Gastrocnemius medialis (tissue), 4 donors: ENCODE measurements at regions not wholly inside any gene's neighbourhood (a gene's known extent, or its start where the extent isn't known, plus 50 kb on each side); places are given as distances from the start of the nearest gene placed in this dataset.

ENCODE experiments used
- ATAC-seq, 2 donors: fragments of 150-250 bp; one replicate each; pipeline ENCODE4 v1.9.1; 2016
- DNase-seq, 2 donors: peaks; one replicate each; pipeline ENCODE4 v3.0.0-alpha.2; 2019
- H3K27ac ChIP-seq, 4 donors: fragments of 200-600 bp; sonication (generic); 1 replicate in 1 of 4; 2 replicates in 3 of 4; pipeline ENCODE4 v1.5.1; 2016 to 2018; ENCODE audit warnings: mild to moderate bottlenecking in 2 of 4, moderate library complexity in 1 of 4
- H3K27me3 ChIP-seq, 3 donors: fragments of 200-600 bp; sonication (generic) in 2 of 3; 1 replicate in 1 of 3; 2 replicates in 2 of 3; pipeline versions ENCODE4 v1.5.1 to v1.6.0; 2016 to 2019; ENCODE audit warnings: mild to moderate bottlenecking in 1 of 3, moderate library complexity in 1 of 3
- H3K36me3 ChIP-seq, 2 donors: fragments of 200-600 bp; sonication (generic) in 1 of 2; one replicate each; pipeline ENCODE4 v1.5.1; 2017 to 2018
- H3K4me1 ChIP-seq, 2 donors: fragments of 200-600 bp; sonication (generic) in 1 of 2; one replicate each; pipeline ENCODE4 v1.5.1; 2016 to 2017; ENCODE audit warnings: mild to moderate bottlenecking in 2 of 2
- H3K4me3 ChIP-seq, 4 donors: fragments of 200-600 bp; sonication (generic) in 3 of 4; 1 replicate in 1 of 4; 2 replicates in 3 of 4; pipeline ENCODE4 v1.5.1; 2016 to 2019; ENCODE audit warnings: mild to moderate bottlenecking in 2 of 4
- H3K9me3 ChIP-seq, 3 donors: fragments of 200-600 bp; sonication (generic) in 2 of 3; 1 replicate in 1 of 3; 2 replicates in 2 of 3; pipeline ENCODE4 v1.5.1; 2016 to 2019
- POLR2A ChIP-seq, 2 donors: fragments of 450-650 bp; IDR thresholded peaks; one replicate each; pipeline ENCODE4 v1.6.1; 2017; ENCODE audit warnings: antibody characterized with exemption in 2 of 2, mild to moderate bottlenecking in 2 of 2, moderate library complexity in 2 of 2
- in situ Hi-C, 4 donors: fragments of 200-750 bp; cut with MboI; loops; one replicate each; pipeline versions ENCODE4 v1.15.0 to v1.8.0; 2017; ENCODE audit warnings: low sequenced_read_pairs in 4 of 4
- intact Hi-C: fragments of 100-400 bp; cut with DNase I; formaldehyde crosslinking; loops from one replicate; pipeline ENCODE4 v1.15.1; 2023; ENCODE audit warnings: low total_unique reads
- TF ChIP-seq, protein P1 (sequence below), 5 experiments: fragments of 450-650 bp in 3 of 5; fragments of 200-600 bp in 2 of 5; sonication (generic) in 2 of 5; IDR thresholded peaks in 4 of 5; conservative IDR thresholded peaks in 1 of 5; 1 replicate in 4 of 5; 2 replicates in 1 of 5; pipeline ENCODE4 v1.5.1; 2016 to 2019; ENCODE audit warnings: antibody characterized with exemption in 5 of 5, mild to moderate bottlenecking in 3 of 5, moderate library complexity in 3 of 5

DNA sequence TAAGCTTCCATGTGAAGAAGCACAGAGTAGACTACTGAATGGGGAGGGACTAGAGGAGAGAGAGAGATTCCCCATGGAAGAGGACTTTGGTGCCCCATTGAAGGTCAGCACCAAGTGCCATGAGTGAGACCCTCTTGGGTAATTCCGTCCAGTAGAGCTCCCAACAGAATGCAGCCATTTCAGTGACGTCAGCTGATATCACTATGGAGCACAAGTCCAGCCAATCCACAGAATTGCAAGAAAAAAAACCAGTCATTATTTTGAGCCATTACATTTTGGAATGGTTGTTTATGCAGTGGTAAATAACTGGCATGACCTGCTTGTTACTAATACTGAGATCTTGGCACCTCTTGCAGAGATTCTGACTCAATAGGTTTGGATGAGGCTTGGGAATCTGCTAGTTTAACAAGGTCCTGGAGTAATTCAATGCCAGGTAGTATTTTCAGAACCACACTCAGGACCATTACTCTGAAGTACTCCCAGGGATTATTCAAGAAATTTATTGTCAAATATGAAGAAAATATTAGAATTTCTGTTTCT lies 52.6 kb upstream of the SP8 start:
- H3K27ac ChIP-seq = no peak overlapping the region
- no peak overlapping the region for H3K4me3 ChIP-seq
- in situ Hi-C loops = no loop called here
- TF ChIP-seq POLR2A (IDR thresholded peaks at IDR 0.05) = no peak
- TF ChIP-seq, protein P1, sequence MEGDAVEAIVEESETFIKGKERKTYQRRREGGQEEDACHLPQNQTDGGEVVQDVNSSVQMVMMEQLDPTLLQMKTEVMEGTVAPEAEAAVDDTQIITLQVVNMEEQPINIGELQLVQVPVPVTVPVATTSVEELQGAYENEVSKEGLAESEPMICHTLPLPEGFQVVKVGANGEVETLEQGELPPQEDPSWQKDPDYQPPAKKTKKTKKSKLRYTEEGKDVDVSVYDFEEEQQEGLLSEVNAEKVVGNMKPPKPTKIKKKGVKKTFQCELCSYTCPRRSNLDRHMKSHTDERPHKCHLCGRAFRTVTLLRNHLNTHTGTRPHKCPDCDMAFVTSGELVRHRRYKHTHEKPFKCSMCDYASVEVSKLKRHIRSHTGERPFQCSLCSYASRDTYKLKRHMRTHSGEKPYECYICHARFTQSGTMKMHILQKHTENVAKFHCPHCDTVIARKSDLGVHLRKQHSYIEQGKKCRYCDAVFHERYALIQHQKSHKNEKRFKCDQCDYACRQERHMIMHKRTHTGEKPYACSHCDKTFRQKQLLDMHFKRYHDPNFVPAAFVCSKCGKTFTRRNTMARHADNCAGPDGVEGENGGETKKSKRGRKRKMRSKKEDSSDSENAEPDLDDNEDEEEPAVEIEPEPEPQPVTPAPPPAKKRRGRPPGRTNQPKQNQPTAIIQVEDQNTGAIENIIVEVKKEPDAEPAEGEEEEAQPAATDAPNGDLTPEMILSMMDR (IDR thresholded peaks at IDR 0.05 in 4 of 5, conservative IDR thresholded peaks at IDR 0.05 in 1 of 5) = no peak
- DNase-seq (no peak), ATAC-seq (no peak)
- intact Hi-C loops = no loop called here
- H3K9me3 ChIP-seq = no peaks in the 10 kb centered on the region
- H3K4me1 ChIP-seq = no peaks in the 10 kb centered on the region
- no peaks in the 10 kb centered on the region for H3K36me3 ChIP-seq
- no peaks in the 10 kb centered on the region for H3K27me3 ChIP-seq

DNA sequence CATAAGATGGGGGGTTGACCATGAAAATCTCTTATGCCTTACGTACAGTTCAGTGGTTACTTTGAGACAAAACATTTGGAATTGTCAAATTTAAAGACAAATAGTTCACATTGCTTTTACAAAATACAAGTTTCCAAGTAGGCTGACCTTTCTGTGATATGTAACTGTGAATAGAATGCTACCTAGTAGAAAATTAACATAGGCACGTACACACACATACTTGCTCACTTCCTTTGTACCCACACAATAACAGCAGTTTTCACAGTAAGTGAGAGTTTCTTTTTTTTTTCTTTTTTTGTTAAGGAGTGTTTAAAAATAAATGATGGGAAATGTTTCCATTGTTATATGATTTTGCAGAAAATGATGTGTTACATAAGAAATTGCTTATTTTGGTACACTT lies 53.3 kb upstream of the SP8 start:
- H3K36me3 ChIP-seq = no peaks in the 10 kb centered on the region
- H3K4me3 ChIP-seq = no peak overlapping the region
- ATAC-seq (no peak), DNase-seq (no peak)
- H3K27me3 ChIP-seq = no peaks in the 10 kb centered on the region
- no peak overlapping the region for H3K27ac ChIP-seq
- H3K9me3 ChIP-seq = no peaks in the 10 kb centered on the region
- no peaks in the 10 kb centered on the region for H3K4me1 ChIP-seq
- intact Hi-C loops = no loop called here
- TF ChIP-seq, protein P1 (IDR thresholded peaks at IDR 0.05 in 4 of 5, conservative IDR thresholded peaks at IDR 0.05 in 1 of 5) = no peak
- TF ChIP-seq POLR2A (IDR thresholded peaks at IDR 0.05) = no peak
- in situ Hi-C loops = no loop called here

DNA sequence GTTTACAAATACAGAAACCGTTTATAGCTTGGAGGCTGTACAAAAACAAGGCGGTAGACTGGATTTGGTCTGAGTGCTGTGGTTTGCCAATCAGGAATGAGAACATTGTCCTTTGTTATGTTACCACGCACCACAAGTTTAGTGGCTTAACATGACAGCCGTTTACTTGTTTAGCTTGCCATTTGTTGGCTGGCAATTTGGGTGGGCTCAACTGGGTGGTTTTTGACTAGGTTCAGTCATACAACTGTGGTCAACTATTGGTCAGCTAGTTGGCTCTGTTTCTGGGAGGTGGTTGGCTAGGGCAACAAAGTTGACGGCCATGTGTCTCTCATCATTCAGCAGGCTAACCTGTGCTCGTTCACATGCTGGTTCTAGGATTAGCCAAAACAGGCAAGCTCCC lies 60.1 kb upstream of the SP8 start:
- Histone ChIP-seq H3K27me3 (no peaks in the 10 kb centered on the region), H3K36me3 (no peaks in the 10 kb centered on the region), H3K27ac (no peak overlapping the region), H3K9me3 (no peaks in the 10 kb centered on the region), H3K4me1 (no peaks in the 10 kb centered on the region), H3K4me3 (no peak overlapping the region)
- no peak for TF ChIP-seq POLR2A (IDR thresholded peaks at IDR 0.05)
- TF ChIP-seq, protein P1 (IDR thresholded peaks at IDR 0.05 in 4 of 5, conservative IDR thresholded peaks at IDR 0.05 in 1 of 5) = no peak
- DNase-seq (no peak), ATAC-seq (no peak)
- in situ Hi-C loops = no loop called here
- intact Hi-C loops = no loop called here

DNA sequence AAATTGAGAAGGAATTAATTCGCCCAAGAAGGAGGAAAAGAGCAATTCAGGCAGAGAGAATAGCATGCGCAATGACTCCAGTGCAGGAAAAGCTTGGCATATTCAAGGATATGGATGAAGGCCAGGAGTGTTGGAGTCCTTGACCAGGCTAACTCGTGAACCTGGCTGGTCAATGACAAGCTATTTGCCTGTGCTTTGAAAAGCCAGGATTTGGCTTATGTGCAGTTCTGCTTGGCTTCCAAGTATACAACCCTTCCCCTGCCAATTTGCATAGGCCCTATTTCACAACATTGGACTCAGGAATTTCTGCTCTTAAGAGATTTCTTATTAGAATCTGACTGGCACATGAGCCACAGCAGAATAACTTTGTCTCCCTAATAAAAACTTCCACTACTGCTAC lies 72.3 kb upstream of the SP8 start:
- H3K4me1 ChIP-seq = no peaks in the 10 kb centered on the region
- no peaks in the 10 kb centered on the region for H3K27me3 ChIP-seq
- H3K27ac ChIP-seq = no peak overlapping the region
- H3K36me3 ChIP-seq = no peaks in the 10 kb centered on the region
- no peak for DNase-seq
- H3K4me3 ChIP-seq = no peak overlapping the region
- ATAC-seq = no peak
- no peaks in the 10 kb centered on the region for H3K9me3 ChIP-seq
- TF ChIP-seq POLR2A (IDR thresholded peaks at IDR 0.05) = no peak
- TF ChIP-seq, protein P1 (IDR thresholded peaks at IDR 0.05 in 4 of 5, conservative IDR thresholded peaks at IDR 0.05 in 1 of 5) = no peak
- intact Hi-C loops (no loop called here), in situ Hi-C loops (no loop called here)

DNA sequence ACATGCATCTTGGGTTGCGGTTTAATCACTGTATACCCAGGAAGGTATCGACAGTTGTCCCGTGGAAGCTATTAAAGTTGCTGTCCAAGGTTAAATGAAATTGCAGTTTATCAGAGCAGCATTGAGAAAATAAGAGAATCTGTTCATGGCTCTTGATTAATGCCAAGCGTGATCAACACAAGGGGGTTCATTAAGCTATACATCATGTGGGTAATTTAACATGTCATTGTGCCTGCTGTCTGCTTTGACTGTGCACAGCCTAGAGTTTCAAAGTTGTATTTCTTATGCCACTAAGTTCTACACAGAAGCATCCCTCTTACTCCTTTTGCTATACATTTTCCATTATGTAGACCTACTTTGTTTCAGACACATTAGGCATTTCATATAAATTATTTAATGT lies 74.8 kb upstream of the SP8 start:
- H3K36me3 ChIP-seq = no peaks in the 10 kb centered on the region
- intact Hi-C loops = no loop called here
- TF ChIP-seq, protein P1 (IDR thresholded peaks at IDR 0.05 in 4 of 5, conservative IDR thresholded peaks at IDR 0.05 in 1 of 5) = no peak
- no peak for TF ChIP-seq POLR2A (IDR thresholded peaks at IDR 0.05)
- no peaks in the 10 kb centered on the region for H3K27me3 ChIP-seq
- no peak for DNase-seq
- ATAC-seq = no peak
- in situ Hi-C loops = no loop called here
- no peak overlapping the region for H3K4me3 ChIP-seq
- no peak overlapping the region for H3K27ac ChIP-seq
- no peaks in the 10 kb centered on the region for H3K4me1 ChIP-seq
- no peaks in the 10 kb centered on the region for H3K9me3 ChIP-seq
